Skeletal muscle cell (primary cell): ENCODE measurements at regions not wholly inside any gene's neighbourhood (a gene's known extent, or its start where the extent isn't known, plus 50 kb on each side); places are given as distances from the start of the nearest gene placed in this dataset.

Source experiments
- DNase-seq: peaks from one replicate; pipeline ENCODE4 v3.0.0-alpha.2; 2010; ENCODE audit warnings: low read depth
- H3K4me3 ChIP-seq: 2 replicates; pipeline ENCODE4 v1.5.1; 2011; ENCODE audit warnings: low read depth, mild to moderate bottlenecking, control low read depth, low read length, moderate library complexity

DNA sequence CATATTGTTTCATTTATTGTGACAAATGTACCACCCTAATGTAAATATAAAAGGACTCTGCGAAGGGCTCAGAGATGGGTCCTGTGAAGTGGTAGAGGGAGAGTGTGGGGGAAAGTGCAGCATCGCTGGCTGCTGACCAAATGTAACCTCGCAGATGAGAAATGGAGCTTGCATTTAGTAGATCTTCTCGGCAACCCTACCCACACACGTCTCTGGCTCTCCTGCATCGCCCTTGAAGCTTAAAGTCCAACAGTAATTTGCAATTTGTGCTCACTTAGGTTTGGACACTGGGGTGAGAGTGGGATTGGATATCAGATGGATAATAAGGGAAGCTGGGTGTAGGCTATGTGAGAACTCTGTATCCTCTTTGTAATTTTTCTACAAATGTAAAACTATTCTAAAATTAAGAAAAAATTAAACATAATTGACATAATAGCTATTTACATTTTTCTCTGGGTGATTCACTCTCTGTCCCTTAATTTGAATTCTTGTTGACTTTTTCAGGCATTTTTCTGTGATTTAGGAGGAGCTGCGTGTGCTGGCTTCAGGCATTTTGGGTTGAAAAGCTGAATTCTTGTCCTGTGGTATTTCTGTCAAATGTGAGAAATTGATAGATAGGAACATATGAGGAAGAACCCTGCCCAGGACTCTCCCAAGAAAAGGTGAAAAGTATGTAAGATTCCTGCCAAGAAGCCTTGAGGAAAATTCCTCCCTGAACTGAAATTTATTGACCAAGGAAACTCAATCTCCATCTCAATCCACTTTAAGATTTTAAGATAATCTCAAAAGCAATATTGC, 524.7 kb upstream of the MCTP2 start:
- no peak for DNase-seq
- no peak overlapping the region for H3K4me3 ChIP-seq

DNA sequence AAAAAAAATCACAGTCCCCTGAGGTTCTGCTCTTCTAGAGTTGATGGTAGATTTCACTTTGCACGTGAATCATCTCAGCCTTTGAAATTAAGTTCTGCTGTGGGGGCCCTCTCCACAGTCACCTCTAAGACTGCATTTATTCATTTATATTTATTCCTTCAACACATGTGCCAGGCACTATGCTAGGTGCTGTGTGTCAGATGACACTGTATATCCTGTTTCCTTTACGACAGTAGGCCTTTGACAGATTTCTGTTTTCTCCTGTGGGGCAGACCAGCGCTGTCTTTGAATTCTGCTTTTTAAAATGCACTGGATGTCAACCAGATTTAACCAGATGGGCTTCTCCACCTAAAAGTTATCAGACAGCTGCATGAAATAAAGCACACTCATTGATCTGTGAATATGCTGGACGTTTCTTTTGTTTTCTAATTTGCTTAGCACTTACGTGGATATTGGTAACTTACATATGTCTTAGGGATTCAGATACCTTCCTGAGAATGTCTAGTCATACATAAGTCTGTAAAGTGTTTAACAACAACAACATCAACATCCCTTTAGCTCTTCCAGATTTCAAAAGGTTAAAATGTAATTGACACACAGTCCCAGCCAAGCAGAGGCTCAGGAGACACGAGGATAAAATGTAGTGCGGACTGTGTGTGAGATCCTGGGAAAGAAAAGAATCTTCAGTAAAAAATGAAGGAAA, 525.5 kb upstream of the MCTP2 start:
- no peak overlapping the region for H3K4me3 ChIP-seq
- DNase-seq = no peak

DNA sequence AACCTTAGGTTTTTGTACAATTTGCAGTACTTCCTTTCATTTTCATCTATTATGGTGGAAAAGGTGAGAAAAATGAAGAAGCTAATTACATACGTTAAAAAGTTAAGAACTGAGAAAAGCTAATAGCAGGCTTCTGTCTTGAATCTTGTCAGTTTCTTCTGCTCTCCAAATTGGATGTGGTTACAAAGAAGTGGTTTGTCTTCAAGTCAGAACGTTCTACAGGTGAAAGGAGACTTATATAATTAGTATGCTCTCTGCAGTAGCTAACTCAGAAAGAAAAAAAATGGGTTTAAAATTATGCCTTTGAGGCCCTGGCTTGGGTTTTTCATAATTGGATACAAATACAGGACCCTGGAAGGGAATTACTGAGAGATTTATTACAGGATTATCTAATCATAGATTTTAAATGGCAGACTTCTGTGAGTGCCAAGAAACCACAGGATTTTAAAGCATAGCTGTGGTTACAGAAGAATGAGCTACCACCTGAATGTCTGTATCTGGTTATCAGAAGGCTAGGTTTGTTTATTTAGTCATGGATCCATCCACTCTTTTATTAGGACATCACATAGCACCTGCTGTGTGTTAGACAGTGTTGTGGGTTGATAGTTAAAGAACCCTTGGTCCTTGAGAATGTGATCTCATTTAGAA, 528.1 kb upstream of the MCTP2 start:
- no peak overlapping the region for H3K4me3 ChIP-seq
- no peak for DNase-seq

DNA sequence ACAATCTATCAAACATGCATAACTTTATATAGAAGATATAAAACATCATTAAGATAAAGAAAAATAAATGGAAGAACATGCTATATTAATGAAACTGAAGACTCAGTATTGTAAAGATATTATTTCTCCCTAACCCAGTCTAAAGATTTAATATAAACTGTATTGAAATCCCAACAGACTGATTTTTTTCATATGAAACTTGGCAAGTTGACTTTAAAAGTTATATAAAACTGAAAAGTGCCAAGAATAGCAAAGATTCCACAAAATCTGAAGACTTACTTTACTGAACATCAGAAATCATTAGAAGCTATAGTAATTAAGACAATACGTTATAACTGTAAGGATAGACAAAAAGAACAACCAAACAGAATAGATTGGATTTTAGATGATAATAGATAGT, 531.3 kb upstream of the MCTP2 start:
- DNase-seq = no peak
- no peak overlapping the region for H3K4me3 ChIP-seq

DNA sequence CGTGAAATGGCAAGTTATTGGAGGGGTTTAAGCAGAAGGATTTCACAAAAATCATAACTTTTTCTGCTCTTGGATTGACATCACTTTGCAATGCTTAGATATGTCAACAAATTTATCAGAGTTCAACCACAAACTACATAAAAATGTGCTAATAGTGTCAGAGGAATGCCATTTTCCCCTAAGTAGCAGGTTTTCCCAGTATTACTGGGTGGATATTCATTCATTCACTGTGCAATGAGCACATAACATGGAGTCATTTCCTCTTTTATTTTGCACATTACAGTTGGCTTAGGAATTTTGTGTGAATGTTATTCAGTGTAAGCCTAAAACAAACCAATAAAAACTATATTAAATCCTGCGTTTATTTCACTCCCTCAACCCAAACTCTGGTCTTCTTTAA, 537.3 kb upstream of the MCTP2 start:
- no peak overlapping the region for H3K4me3 ChIP-seq

DNA sequence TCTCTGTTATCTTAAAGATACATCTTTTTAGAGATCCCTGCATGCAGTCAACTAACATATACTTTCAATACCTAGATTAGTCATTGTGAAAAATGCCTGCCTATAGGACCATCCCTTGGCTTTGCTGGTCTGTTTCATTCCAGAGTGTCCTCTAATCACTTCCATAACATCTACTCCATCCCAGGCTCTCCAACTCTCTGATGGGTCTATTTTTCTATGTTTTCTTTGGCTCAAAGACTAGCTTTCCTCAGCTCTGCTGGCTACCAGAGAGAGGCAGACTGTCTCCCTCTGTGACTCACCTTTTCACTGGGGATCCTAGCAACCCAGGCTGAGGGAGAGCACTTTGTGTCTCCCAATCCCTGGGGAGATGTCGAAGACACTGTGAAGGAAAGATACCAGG, 547.7 kb upstream of the MCTP2 start:
- H3K4me3 ChIP-seq = no peak overlapping the region
- DNase-seq = no peak

More for the DNA sequence above, 537.3 kb upstream of the MCTP2 start:
- no peak for DNase-seq

DNA sequence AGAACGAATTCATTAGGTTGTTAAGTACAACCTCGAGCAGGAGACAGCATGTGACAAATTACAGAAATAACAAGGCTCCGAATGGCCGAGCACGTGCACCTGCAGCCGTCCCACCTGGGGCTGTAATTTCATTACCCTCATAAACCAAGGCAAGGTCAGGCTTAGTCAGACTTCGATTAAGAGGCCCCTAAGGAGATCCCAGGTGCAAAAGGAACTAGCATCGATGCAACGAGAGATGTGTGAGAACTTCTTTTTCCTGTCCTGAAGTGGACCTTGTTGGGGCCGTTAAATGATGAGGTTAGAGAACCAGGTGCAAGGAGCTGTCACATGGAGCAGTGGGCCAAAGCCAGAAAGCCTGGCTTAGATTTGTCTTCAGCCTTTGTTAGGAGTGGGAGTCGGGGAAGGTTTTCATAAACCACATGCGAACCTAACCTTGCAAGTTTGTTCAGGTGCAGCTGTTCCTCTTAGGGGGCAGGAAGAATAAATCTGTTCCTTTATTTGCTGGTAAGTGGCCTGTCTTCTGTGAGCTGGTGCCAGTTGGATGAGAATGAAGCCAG, 559.9 kb upstream of the MCTP2 start:
- no peak overlapping the region for H3K4me3 ChIP-seq
- DNase-seq = no peak

DNA sequence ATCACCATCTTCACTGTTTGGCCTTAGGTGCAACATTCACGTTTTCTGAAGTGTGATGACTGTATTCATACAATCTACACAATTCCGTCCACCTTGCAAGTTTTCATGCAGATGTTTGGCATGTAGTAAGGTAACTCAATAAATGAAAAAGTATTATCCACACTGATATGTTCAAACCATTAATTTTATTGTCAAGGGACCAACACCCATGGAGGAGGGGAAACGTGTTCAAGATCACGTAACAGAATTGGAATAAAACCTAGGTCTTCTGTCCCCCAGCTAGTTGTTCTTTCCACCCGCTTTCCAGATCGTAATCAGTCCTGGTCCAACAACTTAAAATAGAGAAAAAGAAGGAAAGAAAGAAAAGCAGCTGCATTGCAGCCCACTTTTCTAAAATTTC, 560.4 kb upstream of the MCTP2 start:
- no peak overlapping the region for H3K4me3 ChIP-seq
- DNase-seq = no peak

DNA sequence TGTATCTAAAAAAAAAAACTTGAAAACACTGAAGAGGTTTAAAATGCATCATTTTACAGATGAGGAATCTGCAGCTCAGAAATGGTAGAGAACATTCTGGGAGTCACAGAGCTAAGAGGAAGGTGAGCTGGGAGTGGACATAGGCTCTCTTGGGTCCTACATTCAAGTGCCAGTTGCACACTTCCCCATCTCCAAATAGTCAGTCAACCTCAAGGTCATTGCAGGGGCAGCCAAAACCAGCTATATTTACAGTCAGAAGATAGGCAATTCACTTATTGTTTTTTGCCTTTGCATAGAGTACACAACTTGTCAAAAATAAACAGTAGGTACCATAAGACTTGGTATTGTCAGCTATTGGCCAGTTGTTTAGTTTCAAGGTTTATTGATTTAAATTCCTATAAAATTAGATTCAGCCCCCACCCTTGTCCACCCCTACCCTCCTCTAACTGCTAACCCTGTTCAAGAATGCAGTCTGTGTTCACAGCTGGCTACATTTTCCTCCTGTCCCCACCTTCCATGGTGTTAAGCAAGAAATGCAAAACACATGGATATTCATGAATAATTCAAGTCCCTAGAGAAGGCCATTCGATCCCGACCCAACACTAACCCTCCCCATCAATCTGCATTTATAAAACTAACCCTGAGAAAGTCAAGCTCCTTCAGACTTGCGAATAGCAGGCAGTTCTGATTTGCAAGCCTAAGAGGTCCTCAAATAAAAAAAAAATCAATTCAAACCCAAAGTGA, 567.0 kb upstream of the MCTP2 start:
- DNase-seq = no peak
- no peak overlapping the region for H3K4me3 ChIP-seq

DNA sequence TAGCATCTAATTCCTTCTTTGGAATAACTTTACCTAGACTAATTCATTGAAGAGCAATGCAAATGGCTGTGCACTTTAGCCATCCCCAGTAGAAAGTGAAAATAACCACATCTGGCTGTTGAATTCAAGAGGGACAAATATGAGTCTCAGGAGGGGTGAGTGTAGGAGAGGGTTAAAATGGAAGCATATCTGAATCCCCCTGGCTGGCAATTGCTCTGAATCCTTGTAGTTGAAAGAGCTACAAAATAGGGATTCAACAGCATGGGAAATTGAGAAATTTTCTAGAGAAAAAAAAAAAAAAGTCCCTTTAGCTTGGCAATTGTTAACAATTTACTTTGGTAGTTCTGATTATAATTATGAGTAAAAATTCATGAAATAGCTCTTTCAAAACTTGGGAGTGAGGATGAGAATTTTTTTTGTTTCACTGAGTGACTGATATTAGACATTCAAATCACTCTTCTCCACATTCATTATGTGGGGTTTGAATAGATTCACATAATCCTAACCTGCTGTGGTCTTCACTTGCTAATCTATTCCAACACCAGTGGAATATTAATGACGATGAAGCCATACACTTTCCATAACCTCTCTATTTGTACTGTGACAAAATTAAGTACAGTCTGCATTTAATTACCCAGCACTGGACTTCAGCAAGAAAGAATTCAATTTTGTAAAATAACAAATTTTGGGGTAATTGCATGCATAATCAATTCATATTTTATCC, 569.0 kb upstream of the MCTP2 start:
- no peak overlapping the region for H3K4me3 ChIP-seq
- no peak for DNase-seq

DNA sequence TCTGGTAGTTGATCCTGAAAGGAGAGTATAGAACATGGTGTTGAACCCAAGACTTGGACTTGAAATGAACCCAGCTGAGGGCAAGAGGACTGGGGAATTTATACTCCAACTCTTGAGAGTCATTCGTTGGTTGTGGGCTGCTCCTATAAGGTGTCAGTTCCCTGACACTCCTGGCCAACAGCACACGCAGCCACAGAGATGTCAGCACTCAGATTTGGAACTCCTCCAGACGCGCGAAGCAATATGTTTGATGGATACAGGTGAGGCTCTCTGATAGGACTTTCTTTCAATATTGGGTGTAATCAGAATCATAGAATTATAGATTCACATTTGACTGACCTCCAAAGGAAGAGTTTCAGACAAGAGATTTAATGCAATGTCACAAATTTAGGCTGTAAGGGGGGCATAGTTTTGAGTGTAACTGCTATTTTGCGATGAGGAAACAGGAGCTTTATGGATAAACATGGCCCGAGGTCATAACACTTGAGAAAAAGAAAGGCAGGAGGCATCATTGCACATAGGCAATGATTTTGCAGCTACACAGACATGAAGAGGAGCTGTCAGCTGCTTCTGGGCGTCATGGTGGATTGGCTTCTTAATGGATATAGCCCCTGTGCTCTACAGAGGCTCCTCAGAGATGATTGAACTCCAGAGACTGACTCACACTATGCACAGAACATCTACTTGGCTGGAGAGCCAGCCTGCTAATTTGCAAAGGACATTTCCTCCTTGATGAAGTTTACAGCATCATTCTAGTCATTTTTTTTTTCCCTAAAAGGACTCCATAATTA, 569.2 kb upstream of the RGMA start:
- no peak for DNase-seq
- no peak overlapping the region for H3K4me3 ChIP-seq

DNA sequence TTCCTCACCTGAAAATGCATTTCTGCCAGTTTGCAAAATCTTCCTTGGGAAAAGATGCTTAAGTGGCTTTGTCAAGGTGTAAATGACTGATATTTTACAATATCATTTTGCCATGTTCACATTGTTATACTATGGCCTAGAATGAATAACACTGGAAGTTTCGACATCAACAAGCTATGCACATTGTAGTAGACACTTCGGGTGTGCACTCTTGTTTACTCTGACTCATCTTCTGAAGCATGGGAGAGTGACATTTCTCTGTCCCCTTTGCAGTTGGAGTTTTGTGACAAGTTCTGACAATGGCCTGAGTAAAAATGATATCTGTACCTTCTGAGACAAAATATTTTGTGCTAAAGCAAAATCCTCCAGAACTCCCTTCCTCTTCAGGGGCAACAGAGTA, 567.0 kb upstream of the RGMA start:
- DNase-seq = no peak
- no peak overlapping the region for H3K4me3 ChIP-seq

DNA sequence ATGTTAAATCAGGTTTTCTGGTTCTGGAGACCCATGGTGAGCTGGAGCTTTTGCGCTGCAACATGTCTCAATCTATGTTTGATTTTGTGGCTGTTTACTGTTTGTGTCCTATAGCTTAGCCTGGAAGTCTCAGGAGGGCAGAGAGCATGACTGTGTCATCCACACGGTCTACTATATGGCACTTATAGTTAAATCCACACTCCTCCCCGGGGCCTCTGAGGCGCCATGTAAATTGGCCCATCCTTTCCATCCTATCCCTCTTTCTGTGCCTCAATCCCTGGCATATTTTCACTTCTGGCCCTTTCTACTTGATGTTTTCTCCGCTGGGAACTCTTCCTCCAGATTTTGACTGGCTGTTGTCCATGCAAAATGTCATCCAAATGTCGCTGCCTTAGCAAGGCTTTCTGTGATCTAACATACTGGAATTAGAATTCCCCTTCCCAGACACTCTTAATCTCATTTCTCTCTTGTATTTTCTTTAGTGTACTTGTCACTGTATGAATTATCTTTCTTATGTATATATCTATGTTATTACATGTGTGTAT, 560.8 kb upstream of the RGMA start:
- H3K4me3 ChIP-seq = no peak overlapping the region
- no peak for DNase-seq

DNA sequence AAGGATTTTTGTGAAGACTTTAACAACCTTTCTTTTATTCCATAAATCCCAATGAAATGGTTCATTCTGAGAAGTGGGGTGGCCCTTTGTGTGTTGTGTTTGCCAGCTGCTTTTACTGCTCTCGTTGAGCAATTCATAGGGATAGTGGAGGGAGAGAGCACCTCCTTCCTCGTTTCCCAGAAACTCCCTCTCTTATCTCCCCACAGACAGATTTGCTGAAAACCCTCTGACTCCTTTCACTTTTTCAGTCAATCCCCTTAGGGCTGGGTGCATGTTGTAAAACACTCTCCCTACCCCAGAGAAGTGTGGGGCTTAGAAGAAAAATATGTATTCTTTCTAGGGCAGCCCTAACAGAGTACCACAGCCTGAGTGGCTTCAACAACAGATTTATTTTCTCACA, 557.2 kb upstream of the RGMA start:
- H3K4me3 ChIP-seq = no peak overlapping the region
- no peak for DNase-seq

DNA sequence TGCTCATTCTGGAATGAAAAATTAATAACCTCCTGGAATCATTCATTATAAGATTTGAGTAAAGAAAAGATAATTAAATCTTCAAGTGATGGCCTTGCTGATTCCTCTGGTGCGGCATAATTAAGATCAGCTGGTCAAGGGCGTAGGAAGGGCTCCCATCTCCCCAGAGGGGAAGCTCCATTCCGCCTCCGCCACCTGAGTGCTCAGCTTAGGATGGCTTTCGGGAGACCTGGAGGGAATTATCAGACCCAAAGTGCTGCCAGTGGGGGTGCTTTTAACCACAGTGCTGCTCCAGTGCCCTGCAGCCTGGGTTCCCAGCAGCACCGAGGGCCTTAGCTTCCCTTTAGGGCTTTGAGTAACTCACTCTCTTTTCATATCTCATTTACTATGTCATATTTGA, 556.6 kb upstream of the RGMA start:
- no peak for DNase-seq

DNA sequence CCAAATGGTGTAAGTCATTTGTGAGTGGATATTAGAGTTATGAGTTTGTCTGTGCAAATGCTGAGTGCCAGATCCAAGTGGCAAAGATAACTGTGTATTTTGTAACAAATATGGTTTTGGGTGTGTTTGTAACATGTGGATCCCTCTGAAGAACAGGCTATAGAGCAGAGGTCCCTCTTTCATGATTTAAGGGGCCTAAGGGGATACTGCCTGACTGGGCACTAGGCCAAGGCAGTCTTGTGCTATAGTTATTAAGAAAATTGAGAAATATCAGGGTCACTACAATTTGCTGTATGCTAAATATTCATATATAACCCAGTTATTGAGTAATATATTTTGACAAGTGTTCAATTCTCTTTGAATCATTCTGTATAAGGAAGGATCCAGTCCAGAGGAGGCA, 555.6 kb upstream of the RGMA start:
- no peak for DNase-seq
- H3K4me3 ChIP-seq = no peak overlapping the region

More for the DNA sequence above, 556.6 kb upstream of the RGMA start:
- no peak overlapping the region for H3K4me3 ChIP-seq

DNA sequence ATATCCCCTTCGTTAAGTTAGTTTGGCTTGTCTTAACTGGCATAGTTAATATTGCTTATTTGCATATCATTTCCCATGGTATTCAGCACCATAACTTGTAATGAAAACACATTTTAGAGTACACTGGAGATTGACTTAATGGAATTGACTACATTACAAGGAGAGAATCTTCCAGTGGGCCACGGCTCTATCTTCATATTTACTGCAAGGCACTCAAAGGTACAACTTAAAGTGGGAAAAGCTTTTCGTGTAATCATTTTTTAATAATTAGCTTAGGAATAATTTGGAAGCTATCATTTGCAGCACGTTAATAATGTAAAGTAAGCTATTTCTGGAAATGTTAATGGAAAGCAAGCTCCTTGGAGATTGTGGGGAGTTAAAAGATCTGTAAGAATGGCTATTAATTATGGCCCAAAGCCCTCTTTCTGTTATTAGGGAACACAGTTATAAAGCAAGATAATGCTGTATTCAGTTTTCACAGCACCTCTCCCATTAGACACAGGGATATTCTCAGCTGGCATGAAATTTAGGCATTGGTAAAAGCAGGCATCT, 551.5 kb upstream of the RGMA start:
- H3K4me3 ChIP-seq = no peak overlapping the region
- no peak for DNase-seq
